Sigmoid colon (tissue), 6 donors: ENCODE measurements at regions not wholly inside any gene's neighbourhood (a gene's known extent, or its start where the extent isn't known, plus 50 kb on each side); places are given as distances from the start of the nearest gene placed in this dataset.

Source experiments
- DNase-seq: peaks from one replicate; pipeline ENCODE4 v3.0.0-alpha.2; 2019
- H3K27ac ChIP-seq, 4 donors: fragments of 200-600 bp; sonication (generic); one replicate each; pipeline ENCODE4 v1.5.1; 2016 to 2019; ENCODE audit warnings: mild to moderate bottlenecking in 1 of 4
- H3K27me3 ChIP-seq, 3 donors: fragments of 200-600 bp; sonication (generic); one replicate each; pipeline ENCODE4 v1.5.1; 2019; ENCODE audit warnings: mild to moderate bottlenecking in 1 of 3
- H3K36me3 ChIP-seq, 4 donors: fragments of 200-600 bp; sonication (generic); one replicate each; pipeline ENCODE4 v1.5.1; 2016 to 2019
- H3K4me1 ChIP-seq, 4 donors: fragments of 200-600 bp; sonication (generic); one replicate each; pipeline ENCODE4 v1.5.1; 2017 to 2019
- H3K4me3 ChIP-seq, 4 donors: fragments of 200-600 bp; sonication (generic); one replicate each; pipeline ENCODE4 v1.5.1; 2017 to 2019; ENCODE audit warnings: mild to moderate bottlenecking in 2 of 4, moderate library complexity in 1 of 4
- H3K9me3 ChIP-seq, 4 donors: fragments of 200-600 bp in 3 of 4; sonication (generic) in 3 of 4; one replicate each; pipeline versions ENCODE4 v1.5.1 to v1.6.1; 2013 to 2019
- EP300 ChIP-seq, 4 donors: sonication (generic); formaldehyde crosslinking; IDR thresholded peaks; one replicate each; pipeline ENCODE4 v1.6.1; 2017; ENCODE audit warnings: antibody characterized with exemption in 4 of 4
- POLR2A ChIP-seq, 2 donors: fragments of 450-650 bp; IDR thresholded peaks; one replicate each; pipeline ENCODE4 v1.6.1; 2016; ENCODE audit warnings: antibody characterized with exemption in 2 of 2, mild to moderate bottlenecking in 2 of 2, moderate library complexity in 2 of 2
- POLR2AphosphoS5 ChIP-seq, 4 donors: sonication (generic); formaldehyde crosslinking; IDR thresholded peaks; one replicate each; pipeline ENCODE4 v1.6.1; 2017; ENCODE audit warnings: antibody characterized with exemption in 4 of 4
- WGBS, 2 donors: extraction: QIAGEN DNeasy Blood & Tissue Kit; methylation state at CpG; one replicate each; pipeline ENCODE4 v1.1.7; 2013; 5-methylcytosine and 5-hydroxymethylcytosine counted together
- intact Hi-C: fragments of 100-400 bp; cut with DNase I; formaldehyde crosslinking; loops from one replicate; pipeline ENCODE4 v1.15.1; 2023
- TF ChIP-seq, protein P1 (sequence below), 4 experiments: fragments of 450-650 bp in 3 of 4; fragments of 200-600 bp in 1 of 4; IDR thresholded peaks; one replicate each; pipeline ENCODE4 v1.5.1; 2016 to 2019; ENCODE audit warnings: antibody characterized with exemption in 4 of 4, mild to moderate bottlenecking in 3 of 4, moderate library complexity in 2 of 4
- donor health status: healthy with polysubstance abuse.
- donor health status: healthy.

DNA sequence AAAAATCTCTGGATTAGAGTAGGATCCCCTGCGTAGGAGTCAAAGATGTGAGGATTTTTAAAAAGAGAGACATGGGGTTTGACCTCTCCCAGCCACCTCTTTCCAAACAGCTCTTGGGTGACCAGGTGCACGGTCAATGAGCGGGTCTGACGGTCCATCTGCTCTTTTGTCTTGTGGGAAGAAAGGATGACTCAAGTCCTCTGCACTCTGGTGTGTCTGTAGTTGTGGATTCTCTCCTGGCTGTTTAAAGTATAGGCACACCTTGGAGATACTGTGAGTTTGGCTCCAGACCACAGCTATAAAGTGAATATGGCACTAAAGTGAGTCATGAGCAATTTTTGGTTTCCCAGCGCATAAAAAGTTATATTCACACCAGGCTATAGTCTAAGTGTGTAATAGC, 209.8 kb downstream of the BMP7 start:
- DNase-seq = peak; percentile 19
- intact Hi-C loops = no loop called here

DNA sequence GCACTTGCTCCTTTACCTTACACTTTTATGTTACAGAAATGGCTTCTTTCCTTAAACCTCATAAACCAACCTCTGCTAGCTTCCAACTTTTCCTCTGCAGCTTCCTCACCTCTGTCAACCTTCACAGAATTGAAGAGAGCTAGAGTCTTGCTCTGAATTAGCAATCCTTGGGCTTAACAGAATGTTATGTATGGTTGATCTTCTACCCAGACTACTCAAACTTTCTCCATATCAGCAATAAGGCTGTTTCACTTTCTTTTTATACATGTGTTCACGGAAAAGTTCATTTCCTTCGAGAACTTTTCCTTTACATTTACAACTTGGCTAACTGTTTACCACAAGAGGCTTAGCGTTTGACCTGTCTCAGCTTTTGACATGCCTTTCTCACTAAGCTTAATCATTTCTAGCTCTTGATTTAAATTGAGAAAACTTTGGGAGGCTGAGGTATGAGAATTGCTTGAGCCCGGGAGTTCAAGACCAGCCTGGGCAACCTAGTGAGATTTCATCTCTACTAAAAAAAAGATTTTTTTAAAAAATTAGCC, 207.3 kb downstream of the BMP7 start:
- DNase-seq = no peak
- Histone ChIP-seq H3K9me3 (no peaks in the 10 kb centered on the region), H3K27me3 (peaks cover 0 to 19% (median 5%) of the 10 kb centered on the region in 3 donors), H3K4me1 (peaks cover 0 to 11% (median 0%) of the 10 kb centered on the region in 4 donors), H3K4me3 (no peak overlapping the region), H3K27ac (no peak overlapping the region), H3K36me3 (no peaks in the 10 kb centered on the region)
- intact Hi-C loops = no loop called here
- WGBS, 2 donors = 34 to 54% methylated on average over 4 of the region's 4 CpGs
- TF ChIP-seq POLR2AphosphoS5 (IDR thresholded peaks at IDR 0.05) (no peak), POLR2A (IDR thresholded peaks at IDR 0.05) (no peak), EP300 (IDR thresholded peaks at IDR 0.05) (no peak)
- TF ChIP-seq, protein P1, sequence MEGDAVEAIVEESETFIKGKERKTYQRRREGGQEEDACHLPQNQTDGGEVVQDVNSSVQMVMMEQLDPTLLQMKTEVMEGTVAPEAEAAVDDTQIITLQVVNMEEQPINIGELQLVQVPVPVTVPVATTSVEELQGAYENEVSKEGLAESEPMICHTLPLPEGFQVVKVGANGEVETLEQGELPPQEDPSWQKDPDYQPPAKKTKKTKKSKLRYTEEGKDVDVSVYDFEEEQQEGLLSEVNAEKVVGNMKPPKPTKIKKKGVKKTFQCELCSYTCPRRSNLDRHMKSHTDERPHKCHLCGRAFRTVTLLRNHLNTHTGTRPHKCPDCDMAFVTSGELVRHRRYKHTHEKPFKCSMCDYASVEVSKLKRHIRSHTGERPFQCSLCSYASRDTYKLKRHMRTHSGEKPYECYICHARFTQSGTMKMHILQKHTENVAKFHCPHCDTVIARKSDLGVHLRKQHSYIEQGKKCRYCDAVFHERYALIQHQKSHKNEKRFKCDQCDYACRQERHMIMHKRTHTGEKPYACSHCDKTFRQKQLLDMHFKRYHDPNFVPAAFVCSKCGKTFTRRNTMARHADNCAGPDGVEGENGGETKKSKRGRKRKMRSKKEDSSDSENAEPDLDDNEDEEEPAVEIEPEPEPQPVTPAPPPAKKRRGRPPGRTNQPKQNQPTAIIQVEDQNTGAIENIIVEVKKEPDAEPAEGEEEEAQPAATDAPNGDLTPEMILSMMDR (IDR thresholded peaks at IDR 0.05) = no peak

More for the DNA sequence above, 209.8 kb downstream of the BMP7 start:
- Histone ChIP-seq H3K9me3 (peaks cover 0 to 4% (median 0%) of the 10 kb centered on the region in 4 donors), H3K27me3 (peaks cover 0 to 16% (median 0%) of the 10 kb centered on the region in 3 donors), H3K4me1 (peaks cover 0 to 11% (median 0%) of the 10 kb centered on the region in 4 donors), H3K4me3 (no peak overlapping the region), H3K27ac (no peak overlapping the region), H3K36me3 (no peaks in the 10 kb centered on the region)
- TF ChIP-seq, protein P1 (IDR thresholded peaks at IDR 0.05) = no peak
- no peak for TF ChIP-seq EP300 (IDR thresholded peaks at IDR 0.05)
- no peak for TF ChIP-seq POLR2AphosphoS5 (IDR thresholded peaks at IDR 0.05)
- no peak for TF ChIP-seq POLR2A (IDR thresholded peaks at IDR 0.05)
- 80 to 90% methylated on average over 5 of the region's 5 CpGs for WGBS, 2 donors

DNA sequence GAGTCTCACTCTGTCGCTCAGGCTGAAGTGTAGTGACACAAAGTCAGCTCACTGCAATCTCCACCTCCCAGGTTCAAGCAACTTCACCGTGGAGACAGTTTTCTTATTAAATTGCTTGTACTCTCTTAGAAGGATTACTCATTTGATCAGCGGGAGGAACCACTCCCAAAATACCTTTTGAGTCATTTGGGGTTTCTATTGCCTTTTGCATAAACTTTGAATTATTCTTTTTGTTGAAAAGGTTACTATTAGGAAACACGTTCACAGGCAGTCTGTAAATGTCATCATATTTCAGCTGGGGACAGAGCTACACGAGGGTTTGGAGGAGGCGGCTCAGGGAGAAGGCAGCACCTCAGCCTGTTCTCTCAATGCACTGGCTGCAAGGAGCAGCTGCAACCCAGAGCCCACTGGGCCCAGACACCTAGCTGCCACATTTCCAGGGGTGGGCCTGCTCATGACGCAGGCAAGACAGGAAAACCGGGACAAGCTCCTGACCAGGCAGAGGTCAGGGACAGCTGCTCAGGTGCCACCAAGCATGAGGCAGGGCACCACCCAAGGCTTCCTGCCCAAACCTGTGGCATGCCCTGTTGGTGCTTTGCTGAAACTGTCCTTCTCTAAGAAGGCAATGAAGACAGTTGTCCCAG, 205.9 kb downstream of the BMP7 start:
- 55 to 66% methylated on average over 8 of the region's 8 CpGs for WGBS, 2 donors
- Histone ChIP-seq H3K27ac (no peak overlapping the region), H3K27me3 (peaks cover 0 to 22% (median 5%) of the 10 kb centered on the region in 3 donors), H3K9me3 (no peaks in the 10 kb centered on the region), H3K36me3 (no peaks in the 10 kb centered on the region), H3K4me3 (no peak overlapping the region), H3K4me1 (peaks cover 0 to 11% (median 0%) of the 10 kb centered on the region in 4 donors)
- intact Hi-C loops = loop anchor here (5.0 kb wide), 1 partner anchor 508 kb away; no protein-coding TSS in a partner anchor
- no peak for TF ChIP-seq POLR2A (IDR thresholded peaks at IDR 0.05)
- TF ChIP-seq, protein P1 (IDR thresholded peaks at IDR 0.05) = no peak
- no peak for TF ChIP-seq EP300 (IDR thresholded peaks at IDR 0.05)
- TF ChIP-seq POLR2AphosphoS5 (IDR thresholded peaks at IDR 0.05) = no peak
- DNase-seq = peak; percentile 33

DNA sequence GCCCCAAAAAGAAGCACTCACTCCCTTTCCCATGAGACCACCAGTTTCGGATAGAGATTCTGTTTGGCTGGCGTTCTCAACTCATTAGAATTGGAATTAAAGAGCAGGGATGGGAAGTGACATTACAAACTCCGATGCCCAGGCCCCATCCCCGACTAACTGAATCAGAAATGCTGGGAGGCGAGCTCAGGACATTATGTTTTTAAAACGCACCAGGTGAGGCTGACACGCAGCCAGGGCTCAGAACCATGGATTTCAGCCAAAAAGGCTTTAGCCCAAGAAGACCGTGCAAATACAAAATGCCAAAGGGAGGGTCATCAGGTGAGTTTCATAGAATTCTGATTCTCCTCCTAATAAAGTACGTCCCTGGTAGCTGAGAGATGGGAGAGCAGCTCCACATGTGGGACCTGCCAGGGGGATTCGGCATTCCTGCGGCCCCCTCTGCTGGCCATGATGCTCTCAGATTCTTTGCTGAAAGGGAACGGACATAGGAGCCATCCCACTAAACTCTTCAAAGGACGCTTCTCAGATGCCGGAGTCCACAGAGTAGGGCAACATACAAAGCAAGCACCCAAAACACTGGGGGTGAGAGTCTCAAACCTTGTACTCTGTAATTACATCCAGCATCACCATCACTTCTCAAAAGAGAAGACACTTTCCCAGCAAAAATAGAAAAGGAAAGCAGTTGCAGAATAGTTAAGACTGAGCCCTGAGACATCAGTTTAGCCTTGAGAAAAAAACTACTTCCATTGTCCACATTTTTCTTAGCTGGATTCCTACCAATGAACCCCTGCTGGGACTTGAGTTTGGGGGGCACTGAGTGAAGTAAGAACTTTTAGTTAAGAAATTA, 205.2 kb downstream of the BMP7 start:
- WGBS, 2 donors = 45 to 50% methylated on average over 14 of the region's 14 CpGs
- peaks cover 0 to 26% (median 5%) of the 10 kb centered on the region in 3 donors for H3K27me3 ChIP-seq
- TF ChIP-seq, protein P1 (IDR thresholded peaks at IDR 0.05) = peak in 1 of 4 experiments; percentile 49
- TF ChIP-seq POLR2A (IDR thresholded peaks at IDR 0.05) = no peak
- H3K36me3 ChIP-seq = no peaks in the 10 kb centered on the region
- H3K27ac ChIP-seq = no peak overlapping the region
- intact Hi-C loops = loop anchor here (5.0 kb wide), 1 partner anchor 509 kb away; no protein-coding TSS in a partner anchor
- peaks cover 0 to 9% (median 0%) of the 10 kb centered on the region in 4 donors for H3K4me1 ChIP-seq
- no peak overlapping the region for H3K4me3 ChIP-seq
- peak; percentile 73 for DNase-seq
- no peaks in the 10 kb centered on the region for H3K9me3 ChIP-seq
